ENCODE measurements at regions not wholly inside any gene's neighbourhood (a gene's known extent, or its start where the extent isn't known, plus 50 kb on each side); places are given as distances from the start of the nearest gene placed in this dataset.
"Not testable (repeated sequence)": the region's sequence is repeated elsewhere in the genome, so short reads cannot be mapped to it uniquely, and the experiment has no call there.

GRCh38 chr5:92841604-92842155 is 739.3 kb downstream of the NR2F1-AS1 start:
- TF ChIP-seq CTCF (IDR thresholded peaks at IDR 0.05; ENCODE audit: insufficient read depth, low read depth, low read length), result no peak
- no peak for DNase-seq (ENCODE audit: low read depth)
- no peak overlapping the region for H3K4me3 ChIP-seq (ENCODE audit: low read depth, low read length)

GRCh38 chr5:92838253-92838652 is 742.8 kb downstream of the NR2F1-AS1 start:
- no peak overlapping the region for H3K4me3 ChIP-seq (ENCODE audit: low read depth, low read length)
- TF ChIP-seq CTCF (IDR thresholded peaks at IDR 0.05; ENCODE audit: insufficient read depth, low read depth, low read length), result no peak
- DNase-seq (ENCODE audit: low read depth), result no peak

GRCh38 chr5:92836855-92837755 is 743.9 kb downstream of the NR2F1-AS1 start:
- H3K4me3 ChIP-seq (ENCODE audit: low read depth, low read length), result no peak overlapping the region
- no peak for TF ChIP-seq CTCF (IDR thresholded peaks at IDR 0.05; ENCODE audit: insufficient read depth, low read depth, low read length)
- DNase-seq (ENCODE audit: low read depth), result peak; percentile 78

GRCh38 chr5:92835712-92836111 is 745.3 kb downstream of the NR2F1-AS1 start:
- peak; percentile 55 for DNase-seq (ENCODE audit: low read depth)
- TF ChIP-seq CTCF (IDR thresholded peaks at IDR 0.05; ENCODE audit: insufficient read depth, low read depth, low read length), result no peak
- no peak overlapping the region for H3K4me3 ChIP-seq (ENCODE audit: low read depth, low read length)

GRCh38 chr5:92823551-92823950 is 757.5 kb downstream of the NR2F1-AS1 start:
- DNase-seq (ENCODE audit: low read depth); H3K4me3 ChIP-seq (ENCODE audit: low read depth, low read length): not testable (repeated sequence)

GRCh38 chr5:92822183-92822582 is 758.8 kb downstream of the NR2F1-AS1 start:
- no peak for TF ChIP-seq CTCF (IDR thresholded peaks at IDR 0.05; ENCODE audit: insufficient read depth, low read depth, low read length)
- DNase-seq (ENCODE audit: low read depth), result no peak

GRCh38 chr5:92809855-92810465 is 771.1 kb downstream of the NR2F1-AS1 start:
- no peak overlapping the region for H3K4me3 ChIP-seq (ENCODE audit: low read depth, low read length)
- DNase-seq (ENCODE audit: low read depth), result no peak
- no peak for TF ChIP-seq CTCF (IDR thresholded peaks at IDR 0.05; ENCODE audit: insufficient read depth, low read depth, low read length)

More at GRCh38 chr5:92822183-92822582, 758.8 kb downstream of the NR2F1-AS1 start:
- no peak overlapping the region for H3K4me3 ChIP-seq (ENCODE audit: low read depth, low read length)
